HCT116 (cell line): ENCODE measurements at regions not wholly inside any gene's neighbourhood (a gene's known extent, or its start where the extent isn't known, plus 50 kb on each side); places are given as distances from the start of the nearest gene placed in this dataset.

Source experiments
- ATAC-seq: fragments of 200-7000 bp; cut with Tn5 transposase; 2 replicates; pipeline ENCODE4 v1.9.1; 2020; ENCODE audit warnings: mild to moderate bottlenecking, moderate library complexity
- BruUV-seq: library from RNA; stranded (reverse); fragments of 400-500 nt; replicated peaks from 2 replicates; lab custom pipeline; 2021; lab: Mats Ljungman, UMichigan
- CTCF ChIA-PET: fragments of 300-600 bp; sonication (Branson Sonifier 250); formaldehyde crosslinking; loops from one replicate; lab custom pipeline; 2021; ENCODE audit warnings: antibody characterized with exemption; lab: Charles Lee
- POLR2A ChIA-PET: fragments of 300-600, 350-600 bp; sonication (Branson Sonifier 250); formaldehyde crosslinking; loops from one replicate; lab custom pipeline; 2021; ENCODE audit warnings: antibody characterized with exemption; lab: Charles Lee
- RAD21 ChIA-PET, 2 experiments: fragments of 300-600 bp; sonication (Branson Sonifier 250); formaldehyde crosslinking; loops; one replicate each; lab custom pipeline; 2023; ENCODE audit warnings: low total read pairs in 2 of 2; ENCODE audit not compliant: uncharacterized antibody in 2 of 2, unreplicated experiment in 2 of 2, low non-redundant PET in 1 of 2; lab: Charles Lee
- DNase-seq: peaks from one replicate; pipeline ENCODE4 v3.0.0-alpha.2; 2010; ENCODE audit warnings: low read depth, low spot score
- H2AFZ ChIP-seq: fragments of 200-600 bp; shearing (Covaris generic), sonication (generic); 2 replicates; pipeline ENCODE4 v1.6.1; 2017; ENCODE audit warnings: low read depth, mixed run types, mixed read lengths, antibody characterized with exemption, low read length; ENCODE audit not compliant: poor library complexity, severe bottlenecking
- H3K27ac ChIP-seq: 2 replicates; pipeline ENCODE4 v1.5.1; 2012; ENCODE audit warnings: low read depth, low read length
- H3K27me3 ChIP-seq: fragments of 200-600 bp; sonication (generic); 2 replicates; pipeline ENCODE4 v1.6.1; 2016; ENCODE audit warnings: mixed run types, low read length, mixed read lengths; ENCODE audit not compliant: insufficient read depth
- H3K36me3 ChIP-seq, 2 experiments: fragments of 200-500 bp in 1 of 2; fragments of 200-600 bp in 1 of 2; sonication (Bioruptor generic) in 1 of 2; sonication (generic) in 1 of 2; 2 replicates each; pipeline versions ENCODE4 v1.5.1 to v1.6.1; 2014 to 2016; ENCODE audit warnings: low read length in 2 of 2, inconsistent platforms in 1 of 2, mixed read lengths in 1 of 2, mixed run types in 1 of 2; ENCODE audit not compliant: insufficient read depth in 2 of 2, control insufficient read depth in 1 of 2
- H3K4me1 ChIP-seq, 2 experiments: fragments of 200-600 bp in 1 of 2; sonication (generic) in 1 of 2; 2 replicates each; pipeline versions ENCODE4 v1.5.1 to v1.6.1; 2012 to 2017; ENCODE audit warnings: low read length in 2 of 2, inconsistent platforms in 1 of 2, mild to moderate bottlenecking in 1 of 2, mixed read lengths in 1 of 2, mixed run types in 1 of 2, moderate library complexity in 1 of 2; ENCODE audit not compliant: insufficient read depth in 2 of 2, control insufficient read depth in 1 of 2
- H3K4me2 ChIP-seq: fragments of 200-600 bp; sonication (generic); 2 replicates; pipeline ENCODE4 v1.6.1; 2017; ENCODE audit warnings: mixed run types, low read length, mixed read lengths
- H3K4me3 ChIP-seq, 2 experiments: fragments of 200-600 bp in 1 of 2; sonication (generic) in 1 of 2; replicated peaks in 1 of 2; 2 replicates each; pipeline ENCODE4 v1.5.1; 2011 to 2016; ENCODE audit warnings: low read length in 2 of 2, control low read depth in 1 of 2, low read depth in 1 of 2, mild to moderate bottlenecking in 1 of 2, mixed read lengths in 1 of 2, mixed run types in 1 of 2
- H3K79me2 ChIP-seq: fragments of 200-600 bp; sonication (generic); 2 replicates; pipeline ENCODE4 v1.6.1; 2017; ENCODE audit warnings: mild to moderate bottlenecking, mixed run types, low read length, moderate library complexity, mixed read lengths; ENCODE audit not compliant: insufficient read depth
- H3K9ac ChIP-seq: fragments of 200-600 bp; sonication (generic); 2 replicates; pipeline ENCODE4 v1.6.1; 2016; ENCODE audit warnings: low read length, mixed read lengths
- H3K9me2 ChIP-seq: fragments of 200-600 bp; sonication (generic), shearing (Covaris generic); 2 replicates; pipeline ENCODE4 v1.6.1; 2017; ENCODE audit warnings: mixed run types, mild to moderate bottlenecking, moderate library complexity; ENCODE audit not compliant: insufficient read depth
- H3K9me3 ChIP-seq, 2 experiments: fragments of 200-500 bp in 1 of 2; fragments of 200-600 bp in 1 of 2; sonication (Bioruptor generic) in 1 of 2; sonication (generic) in 1 of 2; 2 replicates each; pipeline ENCODE4 v1.6.1; 2014 to 2017; ENCODE audit warnings: low read length in 2 of 2, mixed read lengths in 2 of 2, inconsistent platforms in 1 of 2, low read depth in 1 of 2, mild to moderate bottlenecking in 1 of 2, mixed run types in 1 of 2, moderate library complexity in 1 of 2; ENCODE audit not compliant: control insufficient read depth in 1 of 2, insufficient read depth in 1 of 2
- H4K20me1 ChIP-seq: fragments of 200-600 bp; sonication (generic), shearing (Covaris generic); 2 replicates; pipeline ENCODE4 v1.6.1; 2017; ENCODE audit warnings: mixed run types, mild to moderate bottlenecking, moderate library complexity; ENCODE audit not compliant: insufficient read depth
- CBX3 ChIP-seq: IDR thresholded peaks from 2 replicates; pipeline ENCODE4 v1.6.1; 2012; ENCODE audit warnings: low read depth
- CEBPB ChIP-seq: IDR thresholded peaks from 2 replicates; pipeline ENCODE4 v1.6.1; 2012; ENCODE audit warnings: low read depth
- EZH2phosphoT487 ChIP-seq: fragments of 200-600 bp; IDR thresholded peaks from 2 replicates; pipeline ENCODE4 v1.6.1; 2018; ENCODE audit warnings: antibody characterized with exemption, borderline replicate concordance
- FOSL1 ChIP-seq: IDR thresholded peaks from 2 replicates; pipeline ENCODE4 v1.6.1; 2012; ENCODE audit warnings: low read depth
- JUND ChIP-seq: IDR thresholded peaks from 2 replicates; pipeline ENCODE4 v1.6.1; 2012
- POLR2A ChIP-seq: IDR thresholded peaks from 2 replicates; pipeline ENCODE4 v1.7.0; 2011; ENCODE audit warnings: borderline replicate concordance; ENCODE audit not compliant: insufficient read depth, insufficient read length; ENCODE audit errors: extremely low read depth
- POLR2AphosphoS5 ChIP-seq: IDR thresholded peaks from 2 replicates; pipeline ENCODE4 v1.6.1; 2011; ENCODE audit warnings: mild to moderate bottlenecking, low read depth, low read length, moderate library complexity
- RAD21 ChIP-seq: IDR thresholded peaks from 2 replicates; pipeline ENCODE4 v1.6.1; 2012; ENCODE audit warnings: low read depth, mild to moderate bottlenecking
- REST ChIP-seq: IDR thresholded peaks from 2 replicates; pipeline ENCODE4 v1.6.1; 2012; ENCODE audit warnings: low read depth
- SRF ChIP-seq: IDR thresholded peaks from 2 replicates; pipeline ENCODE4 v1.6.1; 2012; ENCODE audit warnings: low read depth
- YY1 ChIP-seq: IDR thresholded peaks from 2 replicates; pipeline ENCODE4 v1.6.1; 2011; ENCODE audit warnings: low read length, low read depth, moderate library complexity, mild to moderate bottlenecking; ENCODE audit not compliant: insufficient replicate concordance; ENCODE audit errors: extremely low read depth
- ZFX ChIP-seq: fragments of 450-650 bp; IDR thresholded peaks from 2 replicates; pipeline ENCODE4 v1.6.1; 2017
- ZNF274 ChIP-seq: fragments of 200-500 bp; sonication (Bioruptor generic); IDR thresholded peaks from 2 replicates; pipeline ENCODE4 v1.6.1; 2014; ENCODE audit warnings: mild to moderate bottlenecking, low read depth, low read length, inconsistent platforms
- intact Hi-C: fragments of 100-400 bp; cut with micrococcal nuclease; formaldehyde crosslinking; loops from 2 replicates; pipeline ENCODE4 v1.10.0; 2022
- TF ChIP-seq, protein P1 (sequence below), 3 experiments: fragments of 200-600 bp in 1 of 3; sonication (generic) in 1 of 3; IDR thresholded peaks in 2 of 3; conservative IDR thresholded peaks in 1 of 3; 2 replicates each; pipeline ENCODE4 v1.5.1; 2012 to 2017; ENCODE audit warnings: low read depth in 2 of 3, low read length in 2 of 3, antibody characterized with exemption in 1 of 3, borderline replicate concordance in 1 of 3, control low read depth in 1 of 3, mild to moderate bottlenecking in 1 of 3, mixed read lengths in 1 of 3, mixed run types in 1 of 3, moderate library complexity in 1 of 3; ENCODE audit not compliant: insufficient read depth in 1 of 3
- TF ChIP-seq, protein P2 (sequence below): IDR thresholded peaks from 2 replicates; pipeline ENCODE4 v1.6.1; 2011; ENCODE audit warnings: mild to moderate bottlenecking, low read length, moderate library complexity; ENCODE audit not compliant: insufficient replicate concordance; ENCODE audit errors: extremely low read depth

DNA sequence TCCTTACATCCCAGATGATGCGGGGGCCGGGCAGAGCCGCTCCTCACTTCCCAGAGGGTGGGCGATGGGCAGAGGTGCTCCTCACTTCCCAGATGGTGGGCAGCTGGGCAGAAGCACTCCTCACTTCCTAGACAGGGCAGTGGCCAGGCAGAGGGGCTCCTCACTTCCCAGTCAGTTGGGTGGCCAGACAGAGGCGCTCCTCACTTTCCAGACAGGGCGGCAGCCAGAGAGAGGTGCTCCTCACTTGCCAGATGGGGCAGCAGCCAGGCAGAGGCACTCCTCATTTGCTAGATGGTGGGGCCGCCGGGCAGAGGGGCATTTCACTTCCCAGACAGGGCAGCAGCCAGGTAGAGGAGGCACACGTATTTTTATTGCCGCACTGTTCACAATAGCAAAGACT is 622.0 kb upstream of the KCNMB2 start:
- Histone ChIP-seq H4K20me1 (no peaks in the 10 kb centered on the region), H3K36me3 (no peaks in the 10 kb centered on the region), H3K4me3 (no peak overlapping the region), H3K27ac (no peak overlapping the region), H2AFZ (no peak overlapping the region), H3K9me3 (no peaks in the 10 kb centered on the region), H3K27me3 (no peaks in the 10 kb centered on the region), H3K9ac (no peak overlapping the region), H3K79me2 (no peaks in the 10 kb centered on the region), H3K4me1 (no peaks in the 10 kb centered on the region), H3K4me2 (no peak overlapping the region), H3K9me2 (no peaks in the 10 kb centered on the region)
- intact Hi-C loops = no loop called here
- no TSS peak for BruUV-seq
- DNase-seq (no peak), ATAC-seq (no peak)
- TF ChIP-seq JUND (no peak), POLR2AphosphoS5 (no peak), SRF (no peak), RAD21 (no peak), CEBPB (no peak), ZNF274 (no peak)
- TF ChIP-seq, protein P1, sequence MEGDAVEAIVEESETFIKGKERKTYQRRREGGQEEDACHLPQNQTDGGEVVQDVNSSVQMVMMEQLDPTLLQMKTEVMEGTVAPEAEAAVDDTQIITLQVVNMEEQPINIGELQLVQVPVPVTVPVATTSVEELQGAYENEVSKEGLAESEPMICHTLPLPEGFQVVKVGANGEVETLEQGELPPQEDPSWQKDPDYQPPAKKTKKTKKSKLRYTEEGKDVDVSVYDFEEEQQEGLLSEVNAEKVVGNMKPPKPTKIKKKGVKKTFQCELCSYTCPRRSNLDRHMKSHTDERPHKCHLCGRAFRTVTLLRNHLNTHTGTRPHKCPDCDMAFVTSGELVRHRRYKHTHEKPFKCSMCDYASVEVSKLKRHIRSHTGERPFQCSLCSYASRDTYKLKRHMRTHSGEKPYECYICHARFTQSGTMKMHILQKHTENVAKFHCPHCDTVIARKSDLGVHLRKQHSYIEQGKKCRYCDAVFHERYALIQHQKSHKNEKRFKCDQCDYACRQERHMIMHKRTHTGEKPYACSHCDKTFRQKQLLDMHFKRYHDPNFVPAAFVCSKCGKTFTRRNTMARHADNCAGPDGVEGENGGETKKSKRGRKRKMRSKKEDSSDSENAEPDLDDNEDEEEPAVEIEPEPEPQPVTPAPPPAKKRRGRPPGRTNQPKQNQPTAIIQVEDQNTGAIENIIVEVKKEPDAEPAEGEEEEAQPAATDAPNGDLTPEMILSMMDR (IDR thresholded peaks at IDR 0.05 in 2 of 3, conservative IDR thresholded peaks at IDR 0.05 in 1 of 3; ENCODE audit: borderline replicate concordance in 1 of 3, insufficient read depth in 1 of 3, low read depth in 2 of 3, low read length in 2 of 3) = no peak
- ChIA-PET POLR2A (no interaction called here), RAD21 (no interaction called here), CTCF (no interaction called here)

DNA sequence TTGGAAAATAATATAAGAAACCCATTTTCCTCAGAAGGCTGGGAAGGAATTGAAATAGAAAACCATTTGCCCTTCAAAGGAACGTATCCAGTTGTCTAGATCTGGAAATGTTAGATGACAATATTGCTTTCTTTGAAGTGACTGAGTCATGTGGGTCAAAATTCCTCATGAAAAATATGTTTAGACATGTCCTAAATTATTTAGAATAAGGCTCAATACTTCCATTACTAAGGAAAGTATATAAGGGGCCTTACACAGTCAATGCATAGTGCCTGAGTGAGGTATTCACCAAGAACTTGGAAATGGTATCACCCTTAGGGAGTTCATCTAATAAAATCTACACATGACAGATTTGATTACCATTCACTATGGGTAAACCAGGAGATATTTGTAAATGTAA is 619.8 kb upstream of the KCNMB2 start:
- H3K79me2 ChIP-seq = no peaks in the 10 kb centered on the region
- H3K4me1 ChIP-seq = no peaks in the 10 kb centered on the region
- H3K27me3 ChIP-seq = no peaks in the 10 kb centered on the region
- H3K9me2 ChIP-seq = no peaks in the 10 kb centered on the region
- H3K9me3 ChIP-seq = no peaks in the 10 kb centered on the region
- BruUV-seq = no TSS peak
- CTCF ChIA-PET = no interaction called here
- H3K4me3 ChIP-seq = no peak overlapping the region
- no peaks in the 10 kb centered on the region for H4K20me1 ChIP-seq
- H2AFZ ChIP-seq = no peak overlapping the region
- no peaks in the 10 kb centered on the region for H3K36me3 ChIP-seq
- RAD21 ChIA-PET = no interaction called here
- H3K9ac ChIP-seq = no peak overlapping the region
- no peak for ATAC-seq
- intact Hi-C loops = no loop called here
- no peak for DNase-seq
- POLR2A ChIA-PET = no interaction called here
- H3K27ac ChIP-seq = no peak overlapping the region
- H3K4me2 ChIP-seq = no peak overlapping the region
- no peak for TF ChIP-seq EZH2phosphoT487
- TF ChIP-seq CBX3 = no peak
- TF ChIP-seq CEBPB = no peak
- TF ChIP-seq ZFX = no peak
- TF ChIP-seq REST = no peak
- TF ChIP-seq, protein P2, sequence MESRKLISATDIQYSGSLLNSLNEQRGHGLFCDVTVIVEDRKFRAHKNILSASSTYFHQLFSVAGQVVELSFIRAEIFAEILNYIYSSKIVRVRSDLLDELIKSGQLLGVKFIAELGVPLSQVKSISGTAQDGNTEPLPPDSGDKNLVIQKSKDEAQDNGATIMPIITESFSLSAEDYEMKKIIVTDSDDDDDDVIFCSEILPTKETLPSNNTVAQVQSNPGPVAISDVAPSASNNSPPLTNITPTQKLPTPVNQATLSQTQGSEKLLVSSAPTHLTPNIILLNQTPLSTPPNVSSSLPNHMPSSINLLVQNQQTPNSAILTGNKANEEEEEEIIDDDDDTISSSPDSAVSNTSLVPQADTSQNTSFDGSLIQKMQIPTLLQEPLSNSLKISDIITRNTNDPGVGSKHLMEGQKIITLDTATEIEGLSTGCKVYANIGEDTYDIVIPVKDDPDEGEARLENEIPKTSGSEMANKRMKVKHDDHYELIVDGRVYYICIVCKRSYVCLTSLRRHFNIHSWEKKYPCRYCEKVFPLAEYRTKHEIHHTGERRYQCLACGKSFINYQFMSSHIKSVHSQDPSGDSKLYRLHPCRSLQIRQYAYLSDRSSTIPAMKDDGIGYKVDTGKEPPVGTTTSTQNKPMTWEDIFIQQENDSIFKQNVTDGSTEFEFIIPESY = no peak
- TF ChIP-seq POLR2A = no peak
- TF ChIP-seq JUND = no peak
- no peak for TF ChIP-seq FOSL1
- TF ChIP-seq YY1 = no peak
